NB4 (cell line): ENCODE measurements at regions not wholly inside any gene's neighbourhood (a gene's known extent, or its start where the extent isn't known, plus 50 kb on each side); places are given as distances from the start of the nearest gene placed in this dataset.

Source experiments
- CTCF ChIP-seq: IDR thresholded peaks from one replicate; pipeline ENCODE4 v1.5.1; 2012; ENCODE audit warnings: low read depth, low read length
- MAX ChIP-seq: IDR thresholded peaks from 2 replicates; pipeline ENCODE4 v1.6.1; 2011; ENCODE audit warnings: low read depth, low read length
- MYC ChIP-seq: IDR thresholded peaks from 2 replicates; pipeline ENCODE4 v1.6.1; 2011; ENCODE audit warnings: low read depth, low read length
- POLR2A ChIP-seq: IDR thresholded peaks from 2 replicates; pipeline ENCODE4 v1.6.1; 2011; ENCODE audit warnings: mild to moderate bottlenecking; ENCODE audit not compliant: insufficient read length; ENCODE audit errors: extremely low read depth

- TF ChIP-seq MAX (no peak), CTCF (no peak), POLR2A (no peak), MYC (no peak)
Measured at GRCh38 chr2:194557993-194558392, 1099.0 kb upstream of the SLC39A10 start.
